T47D (cell line): ENCODE measurements at regions not wholly inside any gene's neighbourhood (a gene's known extent, or its start where the extent isn't known, plus 50 kb on each side); places are given as distances from the start of the nearest gene placed in this dataset.

Experiments
- DNase-seq, 2 experiments: peaks; one replicate each; pipeline versions ENCODE4 v3.0.0 to v3.0.0-alpha.2; 2011 to 2012; ENCODE audit warnings: low read depth in 1 of 2, low spot score in 1 of 2
- JUND ChIP-seq: IDR thresholded peaks from 2 replicates; pipeline ENCODE4 v1.6.1; 2012; ENCODE audit warnings: low read depth
- in situ Hi-C: cut with HindIII; loops from 2 replicates; pipeline ENCODE4 v1.10.0; 2016; ENCODE audit warnings: low sequenced_read_pairs, low pct_unique_long_range_greater_than_20kb

DNA sequence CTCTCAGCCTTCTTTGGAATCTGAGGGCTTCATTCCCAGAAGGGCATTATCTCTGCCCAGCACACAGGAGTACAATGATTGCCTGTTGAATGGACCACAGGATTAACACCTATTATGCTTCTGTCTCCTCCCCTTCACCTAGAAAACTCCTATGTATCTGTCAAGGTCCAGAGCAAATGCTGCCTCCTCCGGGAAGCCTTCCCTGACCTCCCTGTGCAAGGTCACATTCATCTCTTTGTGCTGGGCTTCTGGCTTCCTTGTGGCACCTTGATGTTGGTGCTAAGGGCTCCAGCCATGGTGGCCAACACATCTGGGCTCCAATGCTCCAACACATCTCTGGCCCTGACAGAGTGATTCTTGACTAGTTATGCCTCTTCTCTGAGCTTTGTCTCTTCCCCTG, 49.9 kb upstream of the ATP2B2 start:
- in situ Hi-C loops: no loop called here
- no peak for TF ChIP-seq JUND
- no peak for DNase-seq

DNA sequence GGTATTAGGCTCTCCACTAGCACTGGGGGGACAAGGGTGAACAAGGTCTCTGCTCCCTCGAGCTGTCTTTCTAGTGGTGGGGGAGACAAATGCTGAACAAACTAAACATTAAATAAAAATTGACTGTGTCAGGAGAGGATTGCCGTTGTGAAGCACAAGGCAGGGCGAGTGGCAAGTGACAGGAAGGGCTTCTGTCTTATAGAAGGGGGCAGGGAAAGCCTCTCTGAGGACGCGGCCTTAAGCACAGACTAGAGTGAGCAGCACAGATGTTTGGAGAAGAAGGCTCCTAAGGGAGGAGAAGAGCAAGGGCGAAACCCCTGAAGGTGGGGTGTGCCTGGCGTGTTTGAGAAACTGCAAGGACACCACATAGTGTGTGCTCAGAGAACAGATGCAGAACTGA, 50.9 kb upstream of the ATP2B2 start:
- in situ Hi-C loops: no loop called here
- DNase-seq: no peak
- no peak for TF ChIP-seq JUND

DNA sequence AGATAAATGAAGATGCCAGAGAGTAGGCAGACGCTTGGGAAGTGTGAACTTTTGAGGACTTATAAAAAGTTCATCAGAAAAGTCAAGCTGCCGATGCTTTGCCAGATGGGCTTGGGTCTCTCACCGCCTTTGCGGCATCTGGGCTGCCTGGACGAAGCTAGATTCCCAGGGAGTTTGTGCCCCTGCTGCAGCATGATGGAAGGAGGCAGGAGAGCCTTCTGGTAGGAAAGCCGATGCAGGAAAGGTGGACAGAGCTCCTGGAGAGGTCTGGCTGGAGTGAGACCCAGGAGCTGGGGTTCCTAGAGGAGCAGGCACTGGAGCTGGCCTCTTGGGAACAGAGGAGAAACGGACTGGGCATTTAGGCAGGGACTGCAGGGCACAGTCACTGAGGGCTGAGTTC, 51.9 kb upstream of the ATP2B2 start:
- in situ Hi-C loops: no loop called here
- no peak for TF ChIP-seq JUND
- no peak for DNase-seq

DNA sequence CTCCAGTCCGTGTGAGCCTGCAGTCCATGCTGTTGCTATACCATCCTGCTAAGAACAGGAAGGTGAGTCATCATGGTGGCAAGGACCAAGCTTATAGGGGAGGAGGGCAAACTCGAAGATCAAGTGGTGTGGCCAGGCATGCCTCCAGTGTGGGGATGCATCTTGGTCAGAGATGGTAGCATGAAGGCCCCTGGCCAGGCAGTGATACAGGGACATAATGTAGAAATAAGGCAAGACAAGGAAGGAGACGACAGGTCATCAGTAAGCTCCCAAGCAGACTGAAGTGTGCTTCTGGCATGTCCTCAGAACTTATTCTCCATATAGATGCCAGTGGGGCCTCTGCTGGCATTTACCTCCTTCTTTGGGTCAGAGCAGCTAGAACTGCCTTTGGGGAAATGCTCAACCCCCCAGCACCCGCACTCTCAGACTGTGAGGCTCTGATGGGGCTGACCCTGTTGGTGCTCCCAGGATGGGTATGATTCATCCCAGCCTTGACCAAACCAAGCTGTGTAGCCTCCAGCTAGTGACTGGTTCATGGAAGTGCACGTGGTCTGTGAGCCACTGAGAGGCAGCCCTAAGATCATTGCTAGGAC, 52.5 kb upstream of the ATP2B2 start:
- TF ChIP-seq JUND: no peak
- in situ Hi-C loops: no loop called here
- DNase-seq: no peak

DNA sequence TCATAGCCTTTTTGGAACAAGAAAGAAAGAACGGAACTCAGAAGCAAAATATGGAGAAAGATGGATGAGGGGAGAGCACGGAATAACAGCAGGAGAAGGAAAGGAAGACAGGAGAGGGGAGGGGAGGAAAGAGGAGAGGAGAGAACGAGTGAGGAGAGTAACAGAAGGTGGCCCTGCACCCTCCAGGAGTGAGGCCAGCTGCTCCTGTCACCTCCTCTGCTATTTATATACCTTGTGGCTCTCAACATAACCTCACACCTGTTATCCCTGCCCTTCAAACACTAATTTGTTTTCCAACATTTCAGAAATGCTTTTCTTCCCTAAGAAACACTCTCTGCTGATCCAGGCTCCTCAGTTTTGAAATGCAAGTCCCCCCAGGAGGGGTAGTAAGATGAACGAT, 53.4 kb upstream of the ATP2B2 start:
- DNase-seq: no peak
- no peak for TF ChIP-seq JUND
- in situ Hi-C loops: no loop called here

DNA sequence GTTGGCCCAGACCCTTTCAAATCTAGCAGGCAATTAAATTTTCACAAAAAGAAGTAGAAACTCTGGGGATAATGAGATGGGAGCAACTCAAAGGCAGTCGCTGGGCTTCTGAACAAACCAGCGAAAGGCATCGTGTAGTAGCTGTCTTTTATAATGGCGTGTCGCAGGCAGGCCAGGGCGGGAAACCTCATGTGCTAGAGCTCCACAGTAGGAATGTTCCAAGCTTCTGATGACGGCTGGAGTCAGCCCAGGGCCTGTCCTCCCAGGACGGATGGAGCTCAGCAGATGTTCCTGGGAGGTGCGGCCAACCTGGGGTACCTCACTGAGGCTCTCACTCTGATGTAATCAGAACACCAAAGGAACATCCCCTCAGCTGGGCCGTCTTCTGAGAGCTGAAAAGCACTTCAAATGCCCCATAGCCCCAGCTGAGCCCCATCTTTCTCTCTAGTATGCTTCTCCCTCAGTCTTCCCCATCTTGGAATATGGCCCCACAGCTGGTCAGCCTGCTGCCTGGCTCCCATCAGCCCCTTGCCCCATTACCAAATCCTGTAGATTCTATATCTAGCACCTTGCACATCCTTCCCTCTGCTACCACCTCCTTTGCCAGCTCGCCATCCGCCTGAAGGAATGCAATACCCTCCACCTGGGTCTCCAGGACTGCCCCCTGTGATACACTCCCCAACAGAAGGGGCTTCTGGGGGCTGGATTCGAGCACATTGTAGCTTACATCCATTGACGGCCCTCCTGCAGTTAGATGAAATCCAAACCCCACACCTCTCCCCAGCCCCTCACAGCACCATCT, 54.9 kb upstream of the ATP2B2 start:
- in situ Hi-C loops: no loop called here
- no peak for TF ChIP-seq JUND
- DNase-seq: no peak

DNA sequence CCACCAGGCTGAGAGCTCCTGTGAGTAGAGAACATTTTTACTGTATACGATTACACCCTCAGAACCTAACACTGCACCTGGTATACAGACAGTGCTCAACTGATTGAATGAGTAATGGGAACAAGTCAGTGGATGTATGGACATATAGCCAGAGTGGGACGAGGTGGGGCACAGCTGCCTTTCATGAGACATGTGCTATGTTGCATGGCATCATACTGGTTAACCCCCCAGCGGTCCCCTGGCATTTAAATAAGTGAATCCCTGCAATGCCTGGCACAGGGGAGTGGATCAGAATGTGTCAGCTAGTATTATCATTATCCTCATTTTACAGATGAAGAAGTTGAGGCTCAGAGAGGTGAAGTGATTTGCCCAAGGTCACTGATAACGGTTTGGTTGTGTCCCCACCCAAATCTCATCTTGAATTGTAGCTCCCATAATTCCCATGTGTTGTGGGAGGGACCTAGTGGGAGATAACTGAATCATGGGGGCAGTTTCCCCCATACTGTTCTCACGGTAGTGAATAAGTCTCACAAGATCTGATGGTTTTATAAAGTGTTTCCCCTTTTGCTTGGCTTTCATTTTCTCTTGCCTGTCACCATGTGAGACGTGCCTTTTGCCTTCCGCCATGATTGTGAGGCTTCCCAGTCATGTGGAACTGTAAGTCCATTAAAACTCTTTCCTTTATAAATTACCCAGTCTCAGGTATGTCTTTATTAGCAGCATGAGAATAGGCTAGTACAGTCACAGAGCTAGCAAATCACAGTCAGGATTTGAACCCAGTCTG, 56.0 kb upstream of the ATP2B2 start:
- no peak for TF ChIP-seq JUND
- no peak for DNase-seq
- in situ Hi-C loops: no loop called here

DNA sequence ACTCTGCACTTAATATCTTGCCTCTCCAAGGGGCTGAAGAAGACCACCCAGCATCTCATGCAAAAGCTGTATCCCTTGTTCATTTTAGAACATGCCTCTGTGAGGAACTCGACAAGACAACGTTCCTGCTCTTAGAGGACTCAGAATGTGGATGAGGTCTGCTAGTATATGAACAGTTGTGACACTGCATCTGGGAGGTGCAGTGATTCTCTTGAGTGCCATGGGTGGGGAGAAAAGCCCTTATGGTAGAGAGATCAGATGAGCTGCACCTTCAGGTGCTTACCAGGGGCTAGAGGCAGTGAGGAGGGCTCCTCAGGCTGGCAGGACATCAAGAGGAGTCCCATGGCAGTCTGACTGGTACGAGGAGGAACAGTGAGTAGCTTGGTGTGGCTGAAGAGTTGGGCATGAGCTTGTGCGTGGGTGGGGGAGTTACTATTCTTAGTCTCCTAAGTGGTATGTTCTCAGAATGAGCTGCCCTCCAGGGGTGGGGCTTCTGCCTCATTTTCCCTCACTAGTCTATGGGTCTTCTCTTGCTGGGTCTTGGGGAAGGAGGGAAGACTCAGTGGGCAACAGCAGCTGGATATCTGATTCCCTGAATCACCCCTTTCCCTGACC, 56.7 kb upstream of the ATP2B2 start:
- in situ Hi-C loops: no loop called here
- no peak for TF ChIP-seq JUND
- no peak for DNase-seq

DNA sequence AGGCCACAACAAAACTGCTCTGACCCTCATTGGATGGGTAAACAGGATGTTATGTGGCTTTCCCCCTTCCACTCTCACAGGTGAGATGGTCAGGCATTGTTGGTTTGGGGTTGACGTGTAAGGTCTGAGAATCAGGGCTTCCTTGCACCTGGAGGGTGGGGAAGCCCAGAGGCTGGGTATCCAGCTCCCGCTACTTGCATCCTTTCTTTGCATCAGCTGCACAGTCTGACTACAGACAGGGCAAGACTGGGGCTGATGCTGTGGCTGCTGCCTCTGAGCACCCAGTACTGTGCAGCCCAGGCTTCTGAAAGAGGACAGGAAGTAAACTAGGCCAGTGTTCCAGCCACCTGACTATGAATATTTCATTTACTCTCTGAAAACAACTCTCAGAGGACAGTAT, 58.0 kb upstream of the ATP2B2 start:
- no peak for TF ChIP-seq JUND
- in situ Hi-C loops: no loop called here
- DNase-seq: no peak

DNA sequence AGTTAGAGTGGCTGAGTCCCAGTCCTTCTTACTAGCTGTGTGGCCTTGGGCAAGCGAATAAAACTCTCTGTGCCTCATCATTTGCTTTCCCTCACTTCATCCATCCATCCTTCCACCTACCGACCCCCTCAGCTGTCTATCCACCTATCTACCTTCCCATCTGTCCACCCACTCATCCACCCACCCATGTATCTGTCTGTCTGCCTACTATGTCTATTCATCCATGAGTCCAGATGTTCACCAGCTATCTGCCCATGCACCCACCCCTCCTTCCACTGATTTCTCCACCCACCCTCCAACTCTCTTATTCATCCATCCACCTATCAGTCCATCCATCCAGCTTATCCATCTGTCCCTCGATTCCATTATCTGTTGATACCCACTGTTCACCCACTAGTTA, 60.4 kb upstream of the ATP2B2 start:
- DNase-seq: no peak
- no peak for TF ChIP-seq JUND
- in situ Hi-C loops: no loop called here

DNA sequence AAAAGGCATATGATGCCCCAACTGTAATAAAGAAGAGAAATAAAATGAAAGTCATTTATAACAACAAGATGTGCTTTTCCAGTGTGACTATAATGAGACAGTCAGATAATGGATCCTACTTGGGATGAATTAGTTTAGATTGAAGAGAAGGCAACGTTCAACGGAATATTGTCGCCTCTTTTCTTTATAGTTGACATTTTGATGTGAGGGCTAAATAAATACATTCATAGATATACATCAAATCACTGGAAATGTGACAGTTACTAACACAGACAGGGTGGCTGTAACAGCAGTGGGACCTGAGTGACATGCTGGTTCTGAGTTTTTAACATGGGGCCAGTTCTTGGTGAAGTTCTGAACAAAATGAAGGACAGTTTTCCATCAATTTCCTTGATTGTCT, 61.1 kb upstream of the ATP2B2 start:
- no peak for DNase-seq
- in situ Hi-C loops: no loop called here

DNA sequence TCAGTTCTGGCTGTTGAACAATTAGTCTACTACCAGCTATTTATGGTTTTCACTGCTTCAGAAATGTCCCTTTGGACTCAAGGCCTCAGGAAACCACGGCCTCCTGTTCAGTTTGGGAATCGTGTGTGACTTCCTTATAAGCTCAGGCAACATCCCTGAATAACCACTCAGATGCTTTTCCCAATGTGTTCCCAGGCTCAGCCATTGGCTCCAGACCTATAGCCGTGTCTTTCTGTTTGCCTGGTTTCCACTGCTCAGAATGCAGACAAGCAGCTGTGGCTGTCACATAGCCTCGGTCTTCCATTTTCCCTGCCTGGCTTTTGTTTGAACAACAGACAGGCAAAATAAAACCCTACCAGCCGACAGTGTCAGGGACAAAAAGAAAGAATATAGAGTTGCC, 63.2 kb upstream of the ATP2B2 start:
- in situ Hi-C loops: no loop called here
- DNase-seq: no peak
- no peak for TF ChIP-seq JUND

More for the DNA sequence above, 61.1 kb upstream of the ATP2B2 start:
- TF ChIP-seq JUND: no peak

DNA sequence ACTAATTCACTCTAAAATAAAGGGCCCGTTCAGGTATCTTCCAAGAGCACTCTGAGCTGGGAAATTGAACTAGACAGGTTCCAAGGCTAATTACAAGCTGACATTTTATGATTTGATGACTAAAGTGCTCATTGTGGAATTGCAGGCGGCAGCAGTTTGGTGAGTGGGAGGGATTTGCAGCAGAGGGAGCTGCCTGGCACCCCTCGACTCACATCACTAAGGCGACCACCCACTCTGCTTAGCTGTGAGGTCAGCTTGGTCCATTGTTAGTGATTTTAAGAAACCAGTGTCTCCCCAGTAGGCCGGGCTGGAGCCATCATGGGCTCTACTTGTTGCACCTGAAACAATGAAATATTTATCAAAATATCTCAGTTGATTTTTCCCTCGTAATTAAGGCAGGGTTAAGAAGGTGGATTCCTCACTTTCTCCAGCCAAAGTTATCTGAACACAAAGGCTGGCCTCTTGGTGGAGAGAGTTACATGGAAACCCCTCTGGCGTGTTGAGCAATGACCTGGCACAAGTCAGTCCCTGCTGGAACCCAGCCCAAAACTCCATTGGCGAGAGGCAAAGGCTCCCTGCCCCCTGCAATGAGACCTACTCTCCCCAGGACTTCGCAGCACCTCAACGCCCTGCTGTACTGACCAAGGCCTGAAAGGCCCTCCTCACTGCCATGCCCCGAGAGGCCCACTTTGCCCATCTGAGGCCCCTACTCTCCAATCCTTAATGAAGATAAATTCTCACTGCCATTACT, 65.0 kb upstream of the ATP2B2 start:
- TF ChIP-seq JUND: no peak
- in situ Hi-C loops: no loop called here
- DNase-seq: no peak
